SK-N-MC (cell line): ENCODE measurements at regions not wholly inside any gene's neighbourhood (a gene's known extent, or its start where the extent isn't known, plus 50 kb on each side); places are given as distances from the start of the nearest gene placed in this dataset.

ENCODE experiments used
- EZH2 ChIP-seq: fragments of 200-600 bp; sonication (generic); IDR thresholded peaks from one replicate; pipeline ENCODE4 v1.6.1; 2017; ENCODE audit warnings: antibody characterized with exemption
- FOXP2 ChIP-seq: optimal IDR thresholded peaks from 2 replicates; pipeline ENCODE3; 2011; ENCODE audit warnings: mild to moderate bottlenecking, moderate library complexity; ENCODE audit not compliant: insufficient read depth; ENCODE audit errors: extremely low read length, control extremely low read depth
- POLR2AphosphoS5 ChIP-seq: IDR thresholded peaks from 2 replicates; pipeline ENCODE4 v1.6.1; 2012; ENCODE audit warnings: mild to moderate bottlenecking, low read depth, low read length, borderline replicate concordance

DNA sequence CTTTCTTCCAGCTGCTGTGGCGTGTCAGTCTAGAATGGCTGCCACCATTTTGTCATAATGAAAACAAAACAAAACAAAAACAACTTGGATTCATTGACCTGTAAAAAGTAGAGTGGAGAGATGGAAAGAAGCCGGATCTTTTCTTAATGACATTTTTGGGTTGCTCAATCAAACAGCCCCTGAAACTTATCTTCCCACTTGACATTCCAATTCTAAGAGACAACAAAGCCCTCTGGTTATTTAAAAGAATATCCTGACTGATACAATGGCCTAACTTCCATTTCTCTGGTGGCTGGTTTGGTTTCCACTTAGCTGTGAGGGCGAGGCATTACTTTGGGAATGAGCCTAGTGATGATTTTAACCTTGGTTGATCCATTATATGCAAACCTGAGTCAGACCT is 123.7 kb downstream of the AQP4 start:
- TF ChIP-seq EZH2 (no peak), POLR2AphosphoS5 (no peak), FOXP2 (no peak)
